Urothelium cell line (cell line): ENCODE measurements at regions not wholly inside any gene's neighbourhood (a gene's known extent, or its start where the extent isn't known, plus 50 kb on each side); places are given as distances from the start of the nearest gene placed in this dataset.

Experiments
- DNase-seq: peaks from one replicate; pipeline ENCODE4 v3.0.0; 2011; ENCODE audit warnings: low spot score, mixed read lengths
- FAIRE-seq: peaks from 2 replicates; lab custom pipeline; 2011; peaks lifted over from hg19 to GRCh38; lab: Jason Lieb, UNC

DNA sequence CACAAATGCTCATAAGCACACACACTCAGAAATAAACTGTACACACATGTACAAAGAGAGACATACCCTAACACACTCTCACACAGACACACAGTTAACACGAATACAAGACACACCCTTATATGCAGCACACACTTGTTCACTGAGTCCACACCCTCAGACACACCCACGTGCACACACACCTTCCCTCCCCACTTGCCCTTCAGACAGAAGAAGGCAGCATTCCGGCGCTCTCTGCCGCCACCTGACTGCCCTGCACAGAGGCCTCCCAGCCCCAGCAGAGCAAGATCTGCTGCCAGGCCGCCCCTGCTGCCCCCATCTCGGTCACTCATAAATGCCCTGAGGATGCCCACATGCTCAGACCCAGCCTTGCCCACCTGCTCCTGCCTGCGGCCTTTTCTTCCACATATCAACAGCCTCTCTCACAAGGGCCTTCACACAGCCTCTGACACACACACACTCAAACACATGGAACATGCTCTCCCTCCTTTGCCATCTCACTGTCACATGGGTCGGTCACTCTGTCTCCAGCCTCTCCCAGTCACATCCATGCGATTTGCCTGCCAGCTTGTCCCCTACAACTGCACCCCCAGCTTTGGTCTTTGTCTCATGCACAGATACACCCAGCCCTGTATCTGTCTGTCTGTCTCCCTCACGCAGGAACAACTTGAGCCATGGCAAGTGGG is 71.1 kb downstream of the EPHB3 start:
- FAIRE-seq (no peak), DNase-seq (no peak)
